Bronchial epithelial cell (primary cell): ENCODE measurements at regions not wholly inside any gene's neighbourhood (a gene's known extent, or its start where the extent isn't known, plus 50 kb on each side); places are given as distances from the start of the nearest gene placed in this dataset.

Source experiments
- DNase-seq: peaks from one replicate; pipeline ENCODE4 v3.0.0-alpha.2; 2010; ENCODE audit warnings: low read depth
- FAIRE-seq: peaks from 2 replicates; lab custom pipeline; 2011; peaks lifted over from hg19 to GRCh38; lab: Jason Lieb, UNC
- H3K27me3 ChIP-seq: 2 replicates; pipeline ENCODE4 v1.5.1; 2011; ENCODE audit warnings: low read length; ENCODE audit not compliant: control insufficient read depth, insufficient read depth
- H3K36me3 ChIP-seq: 2 replicates; pipeline ENCODE4 v1.5.1; 2011; ENCODE audit warnings: low read length; ENCODE audit not compliant: control insufficient read depth, insufficient read depth
- H3K4me3 ChIP-seq: 2 replicates; pipeline ENCODE4 v1.5.1; 2011; ENCODE audit warnings: mild to moderate bottlenecking, low read depth, low read length, control low read depth
- CTCF ChIP-seq: IDR thresholded peaks from 2 replicates; pipeline ENCODE4 v1.5.1; 2011; ENCODE audit warnings: mild to moderate bottlenecking, moderate library complexity, low read length, control low read depth, inconsistent platforms; ENCODE audit not compliant: insufficient read depth, severe bottlenecking

GRCh38 chr4:82213485-82214417, 160.0 kb downstream of the HNRNPD start:
- no peak overlapping the region for H3K4me3 ChIP-seq
- DNase-seq = no peak
- no peaks in the 10 kb centered on the region for H3K36me3 ChIP-seq
- no peak for TF ChIP-seq CTCF
- peaks cover 3% of the 10 kb centered on the region for H3K27me3 ChIP-seq
- FAIRE-seq = no peak

- Histone ChIP-seq H3K36me3 (no peaks in the 10 kb centered on the region), H3K27me3 (no peaks in the 10 kb centered on the region), H3K4me3 (no peak overlapping the region)
- TF ChIP-seq CTCF = peak; percentile 72
- FAIRE-seq (no peak), DNase-seq (peak; percentile 64)
These were observed 171.8 kb downstream of the HNRNPD start for GRCh38 chr4:82201805-82202641.

- no peaks in the 10 kb centered on the region for H3K36me3 ChIP-seq
- FAIRE-seq (no peak), DNase-seq (peak; percentile 39)
- no peaks in the 10 kb centered on the region for H3K27me3 ChIP-seq
- no peak for TF ChIP-seq CTCF
- H3K4me3 ChIP-seq = no peak overlapping the region
These were observed 172.5 kb downstream of the HNRNPD start for GRCh38 chr4:82201303-82201702.

GRCh38 chr4:82200046-82200445, 173.7 kb downstream of the HNRNPD start:
- FAIRE-seq = no peak
- H3K4me3 ChIP-seq = no peak overlapping the region
- H3K36me3 ChIP-seq = no peaks in the 10 kb centered on the region
- H3K27me3 ChIP-seq = no peaks in the 10 kb centered on the region
- no peak for DNase-seq
- no peak for TF ChIP-seq CTCF

GRCh38 chr4:82194329-82194728, 179.5 kb downstream of the HNRNPD start:
- FAIRE-seq (no peak), DNase-seq (no peak)
- no peaks in the 10 kb centered on the region for H3K27me3 ChIP-seq
- no peak overlapping the region for H3K4me3 ChIP-seq
- no peak for TF ChIP-seq CTCF
- no peaks in the 10 kb centered on the region for H3K36me3 ChIP-seq
